GM20431 (cell line): ENCODE measurements at regions not wholly inside any gene's neighbourhood (a gene's known extent, or its start where the extent isn't known, plus 50 kb on each side); places are given as distances from the start of the nearest gene placed in this dataset.

Experiments used
- in situ Hi-C: fragments of 300-500 bp; cut with MseI, MboI; formaldehyde crosslinking; loops from one replicate; pipeline ENCODE4 v1.15.0; 2020; ENCODE audit warnings: low sequenced_read_pairs; ENCODE audit not compliant: unreplicated experiment

GRCh38 chr15:46293550-46293949, 658.7 kb downstream of the SQOR start:
- in situ Hi-C loops: no loop called here

- in situ Hi-C loops: no loop called here
Measured at GRCh38 chr15:46296002-46296401, 661.2 kb downstream of the SQOR start.

GRCh38 chr15:46296797-46297196, 662.0 kb downstream of the SQOR start:
- in situ Hi-C loops: no loop called here

GRCh38 chr15:46297766-46298165, 662.9 kb downstream of the SQOR start:
- in situ Hi-C loops: no loop called here

GRCh38 chr15:46300716-46301115, 665.9 kb downstream of the SQOR start:
- in situ Hi-C loops: no loop called here

GRCh38 chr15:46301291-46301690, 666.5 kb downstream of the SQOR start:
- in situ Hi-C loops: no loop called here

- in situ Hi-C loops: no loop called here
Measured at GRCh38 chr15:46301826-46302225, 667.0 kb downstream of the SQOR start.

- in situ Hi-C loops: no loop called here
Measured at GRCh38 chr15:46304321-46304720, 669.5 kb downstream of the SQOR start.

GRCh38 chr15:46307746-46308145, 672.9 kb downstream of the SQOR start:
- in situ Hi-C loops: no loop called here

GRCh38 chr15:46309914-46310313, 675.1 kb downstream of the SQOR start:
- in situ Hi-C loops: no loop called here

GRCh38 chr15:46312133-46312740, 677.4 kb downstream of the SQOR start:
- in situ Hi-C loops: no loop called here

GRCh38 chr15:46315434-46315833, 680.6 kb downstream of the SQOR start:
- in situ Hi-C loops: no loop called here

- in situ Hi-C loops: no loop called here
Measured at GRCh38 chr15:46316024-46316423, 681.2 kb downstream of the SQOR start.

- in situ Hi-C loops: no loop called here
Measured at GRCh38 chr15:46317029-46317428, 682.2 kb downstream of the SQOR start.

GRCh38 chr15:46322753-46323152, 687.9 kb downstream of the SQOR start:
- in situ Hi-C loops: no loop called here

GRCh38 chr15:46326173-46326572, 691.3 kb downstream of the SQOR start:
- in situ Hi-C loops: no loop called here

- in situ Hi-C loops: no loop called here
Measured at GRCh38 chr15:46328821-46329220, 694.0 kb downstream of the SQOR start.

GRCh38 chr15:46329876-46330275, 695.0 kb downstream of the SQOR start:
- in situ Hi-C loops: no loop called here

GRCh38 chr15:46331546-46331945, 696.7 kb downstream of the SQOR start:
- in situ Hi-C loops: no loop called here

GRCh38 chr15:46343196-46343935, 708.5 kb downstream of the SQOR start:
- in situ Hi-C loops: no loop called here

- in situ Hi-C loops: no loop called here
Measured at GRCh38 chr15:46344115-46344724, 709.4 kb downstream of the SQOR start.
